GM23248 (cell line): ENCODE measurements at regions not wholly inside any gene's neighbourhood (a gene's known extent, or its start where the extent isn't known, plus 50 kb on each side); places are given as distances from the start of the nearest gene placed in this dataset.

Source experiments
- EZH2 ChIP-seq: fragments of 200-600 bp; sonication (generic); IDR thresholded peaks from 2 replicates; pipeline ENCODE4 v1.6.1; 2018; ENCODE audit warnings: antibody characterized with exemption, mild to moderate bottlenecking; ENCODE audit not compliant: insufficient read depth, poor library complexity, severe bottlenecking
- EZH2phosphoT487 ChIP-seq: fragments of 200-600 bp; sonication (generic); IDR thresholded peaks from 2 replicates; pipeline ENCODE4 v1.6.1; 2018; ENCODE audit warnings: antibody characterized with exemption, moderate library complexity, mild to moderate bottlenecking, low read depth; ENCODE audit not compliant: insufficient read depth

GRCh38 chr3:115272036-115272824 lies 125.1 kb upstream of the ZBTB20 start:
- TF ChIP-seq EZH2 (no peak), EZH2phosphoT487 (no peak)
